ENCODE measurements at regions not wholly inside any gene's neighbourhood (a gene's known extent, or its start where the extent isn't known, plus 50 kb on each side); places are given as distances from the start of the nearest gene placed in this dataset.

DNA sequence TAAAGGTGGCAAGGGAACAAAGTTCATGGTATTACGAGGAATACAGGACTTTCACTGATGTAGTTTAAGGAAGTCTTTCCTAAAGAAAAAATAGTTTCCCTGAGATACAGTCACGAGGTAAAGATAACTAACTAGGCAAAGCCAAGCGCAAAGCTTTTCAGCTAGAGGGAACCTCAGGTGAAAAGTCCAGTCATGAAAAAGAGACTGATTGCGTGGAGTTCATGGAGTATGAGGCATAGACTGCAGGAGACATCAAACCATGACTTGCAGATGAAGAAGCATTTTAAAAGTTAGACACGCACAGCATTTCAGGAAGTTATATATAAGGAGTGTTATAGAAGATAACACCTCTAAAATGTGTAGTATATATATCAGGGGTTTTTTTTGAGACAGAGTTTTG is 205.6 kb upstream of the ZNF184 start:
- H3K27ac Mint-ChIP-seq = no peak overlapping the region

DNA sequence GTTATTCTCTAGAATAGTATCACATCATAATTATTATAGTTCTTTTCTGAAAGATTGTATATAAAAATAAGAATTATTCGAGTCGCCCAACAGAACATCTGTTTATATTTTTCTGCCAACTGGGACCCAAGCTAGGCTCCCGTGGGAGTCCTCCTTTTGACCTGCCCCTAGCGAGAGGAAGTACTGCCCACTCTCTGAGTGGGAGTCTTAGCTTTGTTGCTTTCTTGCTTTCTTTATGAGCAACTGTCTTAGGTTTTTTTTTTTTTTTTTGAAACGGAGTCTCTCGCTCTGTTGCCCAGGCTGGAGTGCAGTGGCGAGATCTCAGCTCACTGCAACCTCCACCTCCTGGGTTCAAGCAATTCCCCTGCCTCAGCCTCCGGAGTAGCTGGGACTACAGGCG is 202.0 kb upstream of the ZNF184 start:
- H3K4me3 ChIP-seq (ENCODE audit: low read length) = no peak overlapping the region
- no peak for TF ChIP-seq CTCF (conservative IDR thresholded peaks at IDR 0.05)
- H3K9me3 Mint-ChIP-seq = no peaks in the 10 kb centered on the region
- H3K27ac Mint-ChIP-seq = no peak overlapping the region
- no peaks in the 10 kb centered on the region for H3K36me3 ChIP-seq (ENCODE audit: control insufficient read depth, insufficient read depth, low read length)
- peaks cover 1% of the 10 kb centered on the region for H3K4me1 Mint-ChIP-seq
- no peak for DNase-seq
- no peak overlapping the region for H3K4me3 Mint-ChIP-seq
- no peak overlapping the region for H3K27ac ChIP-seq (ENCODE audit: low read depth, low read length)
- 68 to 82% methylated on average over 3 to 9 of the region's 9 CpGs for WGBS, 2 experiments (ENCODE audit: insufficient coverage in 1 of 2, insufficient read length in 1 of 2)
- no peak overlapping the region for H3K9ac ChIP-seq (ENCODE audit: extremely low read depth, low read length, poor library complexity, severe bottlenecking)
- H3K4me1 ChIP-seq (ENCODE audit: control insufficient read depth, insufficient read depth, low read length) = no peaks in the 10 kb centered on the region
- H3K27me3 ChIP-seq (ENCODE audit: control insufficient read depth, insufficient read depth, low read length, poor library complexity, severe bottlenecking) = peaks cover 64% of the 10 kb centered on the region
- H3K27me3 Mint-ChIP-seq (ENCODE audit: insufficient read depth) = peaks cover 67% of the 10 kb centered on the region
- H3K36me3 Mint-ChIP-seq (ENCODE audit: low read depth) = no peaks in the 10 kb centered on the region
- no peaks in the 10 kb centered on the region for H3K9me3 ChIP-seq (ENCODE audit: control insufficient read depth, low read length)

More for the DNA sequence above, 205.6 kb upstream of the ZNF184 start:
- no peak for TF ChIP-seq CTCF (conservative IDR thresholded peaks at IDR 0.05)
- H3K36me3 ChIP-seq (ENCODE audit: control insufficient read depth, insufficient read depth, low read length) = no peaks in the 10 kb centered on the region
- H3K4me3 Mint-ChIP-seq = no peak overlapping the region
- no peaks in the 10 kb centered on the region for H3K9me3 ChIP-seq (ENCODE audit: control insufficient read depth, low read length)
- no peaks in the 10 kb centered on the region for H3K36me3 Mint-ChIP-seq (ENCODE audit: low read depth)
- H3K4me1 ChIP-seq (ENCODE audit: control insufficient read depth, insufficient read depth, low read length) = no peaks in the 10 kb centered on the region
- H3K27me3 ChIP-seq (ENCODE audit: control insufficient read depth, insufficient read depth, low read length, poor library complexity, severe bottlenecking) = peaks cover 75% of the 10 kb centered on the region
- H3K27ac ChIP-seq (ENCODE audit: low read depth, low read length) = no peak overlapping the region
- DNase-seq = no peak
- peaks cover 87% of the 10 kb centered on the region for H3K27me3 Mint-ChIP-seq (ENCODE audit: insufficient read depth)
- H3K4me1 Mint-ChIP-seq = no peaks in the 10 kb centered on the region
- H3K4me3 ChIP-seq (ENCODE audit: low read length) = no peak overlapping the region
- no peaks in the 10 kb centered on the region for H3K9me3 Mint-ChIP-seq
- no peak overlapping the region for H3K9ac ChIP-seq (ENCODE audit: extremely low read depth, low read length, poor library complexity, severe bottlenecking)
- 82 to 89% methylated on average over 5 of the region's 5 CpGs for WGBS, 2 experiments (ENCODE audit: insufficient coverage in 1 of 2, insufficient read length in 1 of 2)

- 0 to 7% methylated on average over 7 to 28 of the region's 28 CpGs for WGBS, 2 experiments (ENCODE audit: insufficient coverage in 1 of 2, insufficient read length in 1 of 2)
- Mint-ChIP-seq H3K9me3 (no peaks in the 10 kb centered on the region), H3K36me3 (ENCODE audit: low read depth) (no peaks in the 10 kb centered on the region), H3K4me3 (peak overlapping the region; percentile 68), H3K4me1 (peaks cover 7% of the 10 kb centered on the region), H3K27ac (peak overlapping the region; percentile 67), H3K27me3 (ENCODE audit: insufficient read depth) (peaks cover 50% of the 10 kb centered on the region)
- Histone ChIP-seq H3K4me1 (ENCODE audit: control insufficient read depth, insufficient read depth, low read length) (peaks cover 4% of the 10 kb centered on the region), H3K9me3 (ENCODE audit: control insufficient read depth, low read length) (no peaks in the 10 kb centered on the region), H3K27me3 (ENCODE audit: control insufficient read depth, insufficient read depth, low read length, poor library complexity, severe bottlenecking) (peaks cover 43% of the 10 kb centered on the region), H3K27ac (ENCODE audit: low read depth, low read length) (no peak overlapping the region), H3K36me3 (ENCODE audit: control insufficient read depth, insufficient read depth, low read length) (no peaks in the 10 kb centered on the region), H3K4me3 (ENCODE audit: low read length) (peak overlapping the region; percentile 88), H3K9ac (ENCODE audit: extremely low read depth, low read length, poor library complexity, severe bottlenecking) (peak overlapping the region; percentile 42)
- no peak for TF ChIP-seq CTCF (conservative IDR thresholded peaks at IDR 0.05)
- DNase-seq = peak; percentile 92
Measured at GRCh38 chr6:27672113-27672799, 199.4 kb upstream of the ZNF184 start.

Data from endodermal cell (in vitro differentiated cells).